Colonic mucosa (tissue), 4 donors: ENCODE measurements at regions not wholly inside any gene's neighbourhood (a gene's known extent, or its start where the extent isn't known, plus 50 kb on each side); places are given as distances from the start of the nearest gene placed in this dataset.

Source experiments
- DNase-seq: peaks from one replicate; pipeline ENCODE4 v3.0.0-alpha.2; 2020
- H3K27ac ChIP-seq: fragments of 200-600 bp; one replicate; pipeline ENCODE4 v1.8.0; 2021
- H3K27me3 ChIP-seq: fragments of 200-600 bp; one replicate; pipeline ENCODE4 v1.8.0; 2021
- H3K36me3 ChIP-seq: fragments of 200-600 bp; one replicate; pipeline ENCODE4 v1.8.0; 2021
- H3K4me1 ChIP-seq: fragments of 200-600 bp; one replicate; pipeline ENCODE4 v1.8.0; 2021; ENCODE audit warnings: mild to moderate bottlenecking
- H3K4me3 ChIP-seq: fragments of 200-600 bp; one replicate; pipeline ENCODE4 v1.8.0; 2021
- H3K9ac ChIP-seq, 2 donors: one replicate each; pipeline ENCODE4 v1.7.0; 2013; ENCODE audit warnings: control low read depth in 2 of 2, low read depth in 2 of 2, low read length in 2 of 2
- H3K9me3 ChIP-seq: fragments of 200-600 bp; one replicate; pipeline ENCODE4 v1.8.0; 2021
- CTCF ChIP-seq: fragments of 200-600 bp; IDR thresholded peaks from one replicate; pipeline ENCODE4 v1.8.0; 2022; ENCODE audit warnings: antibody characterized with exemption, mild to moderate bottlenecking
- intact Hi-C: fragments of 100-400 bp; cut with DNase I; formaldehyde crosslinking; loops from one replicate; pipeline ENCODE4 v1.14.1; 2022
- donor health status: healthy.
- donor health status: DM: no; HTN: no; CAD: no.
- donor health status: DM: no; HTN: no; CAD: no.

- intact Hi-C loops: no loop called here
- no peaks in the 10 kb centered on the region for H3K36me3 ChIP-seq
- H3K9ac ChIP-seq: no peak overlapping the region
- no peaks in the 10 kb centered on the region for H3K4me1 ChIP-seq
- no peaks in the 10 kb centered on the region for H3K27me3 ChIP-seq
- DNase-seq: no peak
- no peaks in the 10 kb centered on the region for H3K9me3 ChIP-seq
- H3K4me3 ChIP-seq: no peak overlapping the region
- no peak overlapping the region for H3K27ac ChIP-seq
- no peak for TF ChIP-seq CTCF
Observed at GRCh38 chr4:23016981-23017380, 324.2 kb downstream of the GBA3 start.

- H3K9me3 ChIP-seq: no peaks in the 10 kb centered on the region
- intact Hi-C loops: no loop called here
- no peak for DNase-seq
Observed at GRCh38 chr4:23015821-23016220, 323.1 kb downstream of the GBA3 start.

GRCh38 chr4:23009093-23009492 lies 316.4 kb downstream of the GBA3 start:
- TF ChIP-seq CTCF: no peak
- no peaks in the 10 kb centered on the region for H3K4me1 ChIP-seq
- intact Hi-C loops: no loop called here

More at GRCh38 chr4:23015821-23016220, 323.1 kb downstream of the GBA3 start:
- Histone ChIP-seq H3K4me1 (no peaks in the 10 kb centered on the region), H3K27ac (no peak overlapping the region), H3K9ac (no peak overlapping the region), H3K4me3 (no peak overlapping the region), H3K36me3 (no peaks in the 10 kb centered on the region), H3K27me3 (no peaks in the 10 kb centered on the region)
- no peak for TF ChIP-seq CTCF

DNA sequence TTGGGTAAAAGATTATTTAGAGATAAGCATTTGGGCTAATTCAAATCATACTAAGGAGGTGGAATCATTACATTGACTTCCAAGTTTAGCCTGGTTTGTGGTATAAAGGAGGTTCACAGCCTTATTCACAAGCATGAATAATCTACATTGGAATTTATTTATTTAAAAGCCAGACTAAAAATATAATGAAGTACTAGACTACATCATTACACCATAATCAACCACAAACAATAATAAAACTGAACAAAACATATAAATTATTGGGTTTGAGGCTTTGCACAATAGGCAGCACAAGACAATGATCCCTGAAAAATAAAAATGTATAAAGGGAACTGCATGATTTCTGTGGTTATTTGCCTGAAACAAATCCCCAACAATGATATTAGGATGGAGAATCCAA lies 314.0 kb downstream of the GBA3 start:
- Histone ChIP-seq H3K27ac (no peak overlapping the region), H3K36me3 (no peaks in the 10 kb centered on the region), H3K9me3 (no peaks in the 10 kb centered on the region), H3K4me3 (no peak overlapping the region), H3K27me3 (no peaks in the 10 kb centered on the region), H3K9ac (no peak overlapping the region), H3K4me1 (no peaks in the 10 kb centered on the region)
- no peak for TF ChIP-seq CTCF
- intact Hi-C loops: no loop called here
- DNase-seq: no peak

More at GRCh38 chr4:23009093-23009492, 316.4 kb downstream of the GBA3 start:
- no peak overlapping the region for H3K27ac ChIP-seq
- no peaks in the 10 kb centered on the region for H3K27me3 ChIP-seq
- no peak for DNase-seq
- no peak overlapping the region for H3K4me3 ChIP-seq
- no peaks in the 10 kb centered on the region for H3K9me3 ChIP-seq
- H3K36me3 ChIP-seq: no peaks in the 10 kb centered on the region
- H3K9ac ChIP-seq: no peak overlapping the region

DNA sequence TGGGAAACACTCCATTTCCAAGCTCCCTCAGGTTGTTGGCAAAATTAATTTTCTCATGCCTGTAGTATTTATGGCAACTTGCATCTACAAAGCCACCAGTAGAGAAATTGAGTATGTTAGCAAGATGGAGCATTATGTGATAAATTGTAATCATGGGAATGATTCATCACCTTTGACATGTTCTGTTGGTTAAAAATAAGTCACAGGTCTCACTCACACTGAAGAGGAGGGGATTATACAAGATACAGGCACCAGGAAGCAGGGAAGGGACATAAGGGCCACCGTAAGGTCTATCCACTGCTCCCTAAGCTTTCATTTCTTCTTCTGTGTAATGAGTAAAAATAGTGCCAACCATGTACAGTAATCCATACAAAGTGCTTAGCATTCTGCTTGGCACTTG lies 313.0 kb downstream of the GBA3 start:
- Histone ChIP-seq H3K4me3 (no peak overlapping the region), H3K4me1 (no peaks in the 10 kb centered on the region), H3K9ac (no peak overlapping the region), H3K27me3 (no peaks in the 10 kb centered on the region), H3K27ac (no peak overlapping the region), H3K36me3 (no peaks in the 10 kb centered on the region), H3K9me3 (no peaks in the 10 kb centered on the region)
- DNase-seq: no peak
- no peak for TF ChIP-seq CTCF
- intact Hi-C loops: no loop called here

DNA sequence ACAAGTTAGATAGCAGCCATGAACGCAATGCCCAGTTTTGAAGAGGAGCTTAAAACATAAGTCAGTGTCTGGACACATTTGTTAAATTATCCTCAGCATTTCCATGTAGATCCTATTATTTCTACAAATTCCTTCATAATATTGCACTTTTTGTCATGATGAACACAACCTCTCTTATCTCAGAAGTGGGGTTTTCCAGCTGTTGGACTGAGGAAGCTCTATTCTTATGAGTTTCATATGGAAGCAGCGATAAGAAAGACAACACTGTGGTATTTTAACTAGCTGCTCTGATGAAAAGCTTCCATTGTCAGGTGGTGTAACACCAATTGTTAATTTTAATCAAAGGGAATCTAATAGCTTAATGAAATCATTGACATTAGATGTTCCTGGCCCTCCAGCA lies 308.7 kb downstream of the GBA3 start:
- no peak overlapping the region for H3K9ac ChIP-seq
- no peaks in the 10 kb centered on the region for H3K4me1 ChIP-seq
- H3K27me3 ChIP-seq: no peaks in the 10 kb centered on the region
- no peak for DNase-seq
- H3K27ac ChIP-seq: no peak overlapping the region
- no peak for TF ChIP-seq CTCF
- H3K9me3 ChIP-seq: no peaks in the 10 kb centered on the region
- H3K36me3 ChIP-seq: no peaks in the 10 kb centered on the region
- H3K4me3 ChIP-seq: no peak overlapping the region
- intact Hi-C loops: no loop called here
